Caco-2 (cell line): ENCODE measurements at regions not wholly inside any gene's neighbourhood (a gene's known extent, or its start where the extent isn't known, plus 50 kb on each side); places are given as distances from the start of the nearest gene placed in this dataset.

Experiments
- BruUV-seq: library from RNA; stranded (reverse); fragments of 400-500 nt; replicated peaks from 2 replicates; lab custom pipeline; 2021; lab: Mats Ljungman, UMichigan
- CTCF ChIA-PET: fragments of 300-600 bp; sonication (Branson Sonifier 250); formaldehyde crosslinking; loops from one replicate; lab custom pipeline; 2022; ENCODE audit warnings: antibody characterized with exemption; lab: Charles Lee
- POLR2A ChIA-PET: fragments of 300-600 bp; sonication (Branson Sonifier 250); formaldehyde crosslinking; loops from one replicate; lab custom pipeline; 2022; ENCODE audit warnings: antibody characterized with exemption; lab: Charles Lee
- DNase-seq, 2 experiments: peaks; one replicate each; pipeline versions ENCODE4 v3.0.0 to v3.0.0-alpha.2; 2020 to 2022
- H3K27me3 ChIP-seq: replicated peaks from 2 replicates; pipeline ENCODE4 v1.6.0; 2011; ENCODE audit warnings: low read length; ENCODE audit not compliant: control insufficient read depth, insufficient read depth
- H3K36me3 ChIP-seq: 2 replicates; pipeline ENCODE4 v1.5.1; 2011; ENCODE audit warnings: low read length; ENCODE audit not compliant: control insufficient read depth, insufficient read depth
- H3K4me1 ChIP-seq: fragments of 250-450 bp; sonication (Bioruptor Pico); 2 replicates; pipeline ENCODE4 v1.5.1; 2020; ENCODE audit warnings: mild to moderate bottlenecking
- H3K4me3 ChIP-seq: 2 replicates; pipeline ENCODE4 v1.5.1; 2011; ENCODE audit warnings: low read depth, mild to moderate bottlenecking, control low read depth, low read length
- H3K9me3 ChIP-seq: fragments of 250-450 bp; sonication (Bioruptor Pico); 2 replicates; pipeline ENCODE4 v1.5.1; 2020; ENCODE audit warnings: mild to moderate bottlenecking, moderate library complexity
- H3K27ac Mint-ChIP-seq: one replicate; pipeline ENCODE4 v1.8.0; 2022; ENCODE audit warnings: mixed read lengths; ENCODE audit not compliant: unreplicated experiment
- H3K27me3 Mint-ChIP-seq: one replicate; pipeline ENCODE4 v1.8.0; 2022; ENCODE audit warnings: mixed read lengths; ENCODE audit not compliant: insufficient read depth, unreplicated experiment
- H3K36me3 Mint-ChIP-seq: one replicate; pipeline ENCODE4 v1.8.0; 2022; ENCODE audit warnings: mild to moderate bottlenecking, mixed read lengths; ENCODE audit not compliant: insufficient read depth, unreplicated experiment
- H3K4me1 Mint-ChIP-seq: one replicate; pipeline ENCODE4 v1.8.0; 2022; ENCODE audit warnings: low read depth, mixed read lengths; ENCODE audit not compliant: unreplicated experiment
- H3K4me3 Mint-ChIP-seq: one replicate; pipeline ENCODE4 v1.8.0; 2022; ENCODE audit warnings: mild to moderate bottlenecking, moderate library complexity, mixed read lengths; ENCODE audit not compliant: unreplicated experiment
- H3K9me3 Mint-ChIP-seq: one replicate; pipeline ENCODE4 v1.8.0; 2022; ENCODE audit warnings: mixed read lengths; ENCODE audit not compliant: unreplicated experiment
- intact Hi-C: fragments of 100-400 bp; cut with micrococcal nuclease; formaldehyde crosslinking; loops from one replicate; pipeline ENCODE4 v1.10.0; 2022; ENCODE audit not compliant: unreplicated experiment
- TF ChIP-seq, protein P1 (sequence below), 2 experiments: fragments of 200-600 bp in 1 of 2; IDR thresholded peaks; 1 replicate in 1 of 2; 2 replicates in 1 of 2; pipeline versions ENCODE4 v1.5.1 to v1.8.0; 2011 to 2022; ENCODE audit warnings: antibody characterized with exemption in 1 of 2, control low read depth in 1 of 2, inconsistent platforms in 1 of 2, low read depth in 1 of 2, low read length in 1 of 2, mild to moderate bottlenecking in 1 of 2, moderate library complexity in 1 of 2; ENCODE audit not compliant: insufficient read depth in 1 of 2, severe bottlenecking in 1 of 2, unreplicated experiment in 1 of 2

DNA sequence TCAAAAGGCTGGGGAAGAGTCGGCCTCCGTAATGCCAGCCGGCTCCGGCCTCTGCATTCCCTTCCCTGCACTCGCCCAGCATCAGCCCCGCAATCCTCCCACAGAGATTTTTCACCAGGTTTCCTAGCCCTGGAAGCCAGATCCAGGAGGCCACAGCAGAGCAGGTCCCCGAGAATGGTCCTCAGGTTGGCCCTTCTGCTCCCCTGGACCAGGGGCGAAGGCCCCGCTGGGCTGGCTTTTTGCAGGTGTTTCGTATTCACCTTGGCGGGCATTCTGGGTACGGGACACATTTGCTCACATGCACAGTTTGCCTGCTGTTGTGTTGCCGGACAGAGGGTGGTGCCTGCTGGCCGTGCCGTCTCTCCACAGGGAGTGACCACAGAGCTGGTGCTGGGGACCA, 309.5 kb downstream of the NDUFA10 start:
- Histone ChIP-seq H3K4me1 (no peaks in the 10 kb centered on the region), H3K4me3 (no peak overlapping the region), H3K9me3 (no peaks in the 10 kb centered on the region), H3K36me3 (no peaks in the 10 kb centered on the region), H3K27me3 (no peaks in the 10 kb centered on the region)
- peak in 1 of 2 experiments; percentile 4 for DNase-seq
- intact Hi-C loops: no loop called here
- H3K9me3 Mint-ChIP-seq: peaks cover 19% of the 10 kb centered on the region
- no peak overlapping the region for H3K4me3 Mint-ChIP-seq
- no peak overlapping the region for H3K27ac Mint-ChIP-seq
- ChIA-PET CTCF (no interaction called here), POLR2A (no interaction called here)
- no TSS peak for BruUV-seq
- no peaks in the 10 kb centered on the region for H3K36me3 Mint-ChIP-seq
- no peaks in the 10 kb centered on the region for H3K4me1 Mint-ChIP-seq
- peaks cover 3% of the 10 kb centered on the region for H3K27me3 Mint-ChIP-seq
- TF ChIP-seq, protein P1, sequence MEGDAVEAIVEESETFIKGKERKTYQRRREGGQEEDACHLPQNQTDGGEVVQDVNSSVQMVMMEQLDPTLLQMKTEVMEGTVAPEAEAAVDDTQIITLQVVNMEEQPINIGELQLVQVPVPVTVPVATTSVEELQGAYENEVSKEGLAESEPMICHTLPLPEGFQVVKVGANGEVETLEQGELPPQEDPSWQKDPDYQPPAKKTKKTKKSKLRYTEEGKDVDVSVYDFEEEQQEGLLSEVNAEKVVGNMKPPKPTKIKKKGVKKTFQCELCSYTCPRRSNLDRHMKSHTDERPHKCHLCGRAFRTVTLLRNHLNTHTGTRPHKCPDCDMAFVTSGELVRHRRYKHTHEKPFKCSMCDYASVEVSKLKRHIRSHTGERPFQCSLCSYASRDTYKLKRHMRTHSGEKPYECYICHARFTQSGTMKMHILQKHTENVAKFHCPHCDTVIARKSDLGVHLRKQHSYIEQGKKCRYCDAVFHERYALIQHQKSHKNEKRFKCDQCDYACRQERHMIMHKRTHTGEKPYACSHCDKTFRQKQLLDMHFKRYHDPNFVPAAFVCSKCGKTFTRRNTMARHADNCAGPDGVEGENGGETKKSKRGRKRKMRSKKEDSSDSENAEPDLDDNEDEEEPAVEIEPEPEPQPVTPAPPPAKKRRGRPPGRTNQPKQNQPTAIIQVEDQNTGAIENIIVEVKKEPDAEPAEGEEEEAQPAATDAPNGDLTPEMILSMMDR (IDR thresholded peaks at IDR 0.05; ENCODE audit: insufficient read depth in 1 of 2, low read depth in 1 of 2, low read length in 1 of 2, severe bottlenecking in 1 of 2, unreplicated experiment in 1 of 2): no peak

GRCh38 chr2:239715202-239715601, 309.9 kb downstream of the NDUFA10 start:
- Histone ChIP-seq H3K36me3 (no peaks in the 10 kb centered on the region), H3K27me3 (no peaks in the 10 kb centered on the region), H3K4me1 (no peaks in the 10 kb centered on the region), H3K9me3 (no peaks in the 10 kb centered on the region), H3K4me3 (no peak overlapping the region)
- no TSS peak for BruUV-seq
- TF ChIP-seq, protein P1 (IDR thresholded peaks at IDR 0.05; ENCODE audit: insufficient read depth in 1 of 2, low read depth in 1 of 2, low read length in 1 of 2, severe bottlenecking in 1 of 2, unreplicated experiment in 1 of 2): no peak
- Mint-ChIP-seq H3K9me3 (peaks cover 19% of the 10 kb centered on the region), H3K4me1 (no peaks in the 10 kb centered on the region), H3K36me3 (no peaks in the 10 kb centered on the region), H3K27ac (no peak overlapping the region), H3K27me3 (peaks cover 3% of the 10 kb centered on the region), H3K4me3 (no peak overlapping the region)
- DNase-seq: no peak
- POLR2A ChIA-PET: no interaction called here
- CTCF ChIA-PET: no interaction called here
- intact Hi-C loops: no loop called here

GRCh38 chr2:239714116-239714515, 311.0 kb downstream of the NDUFA10 start:
- no peak for DNase-seq
- Mint-ChIP-seq H3K9me3 (peaks cover 19% of the 10 kb centered on the region), H3K4me1 (no peaks in the 10 kb centered on the region), H3K36me3 (no peaks in the 10 kb centered on the region), H3K27me3 (peaks cover 3% of the 10 kb centered on the region), H3K4me3 (no peak overlapping the region), H3K27ac (no peak overlapping the region)
- H3K4me1 ChIP-seq: no peaks in the 10 kb centered on the region
- POLR2A ChIA-PET: no interaction called here
- no peak overlapping the region for H3K4me3 ChIP-seq
- H3K9me3 ChIP-seq: no peaks in the 10 kb centered on the region
- no TSS peak for BruUV-seq
- intact Hi-C loops: no loop called here
- TF ChIP-seq, protein P1 (IDR thresholded peaks at IDR 0.05; ENCODE audit: insufficient read depth in 1 of 2, low read depth in 1 of 2, low read length in 1 of 2, severe bottlenecking in 1 of 2, unreplicated experiment in 1 of 2): no peak
- CTCF ChIA-PET: no interaction called here
- no peaks in the 10 kb centered on the region for H3K27me3 ChIP-seq
- no peaks in the 10 kb centered on the region for H3K36me3 ChIP-seq
